COR-L47 (cell line): ENCODE measurements at regions not wholly inside any gene's neighbourhood (a gene's known extent, or its start where the extent isn't known, plus 50 kb on each side); places are given as distances from the start of the nearest gene placed in this dataset.
A peak's percentile ranks its signal among the peaks of the same experiment; 100 is the strongest.
"Not testable (repeated sequence)": the region's sequence is repeated elsewhere in the genome, so short reads cannot be mapped to it uniquely, and the experiment has no call there.

Experiments used
- DNase-seq: peaks from one replicate; lab custom pipeline; 2025; lab: John Stamatoyannopoulos, UW

- DNase-seq = no peak
These were observed 77.6 kb upstream of the RTL6 start for GRCh38 chr22:44575381-44576268.

- DNase-seq = no peak
These were observed 76.8 kb upstream of the RTL6 start for GRCh38 chr22:44574640-44575380.

- no peak for DNase-seq
These were observed 76.1 kb upstream of the RTL6 start for GRCh38 chr22:44574057-44574639.

GRCh38 chr22:44573451-44573850 is 75.4 kb upstream of the RTL6 start:
- DNase-seq = no peak

- DNase-seq = no peak
These were observed 74.6 kb upstream of the RTL6 start for GRCh38 chr22:44572414-44573207.

- no peak for DNase-seq
These were observed 73.8 kb upstream of the RTL6 start for GRCh38 chr22:44571566-44572413.

GRCh38 chr22:44570476-44571445 is 72.7 kb upstream of the RTL6 start:
- no peak for DNase-seq

- no peak for DNase-seq
These were observed 71.5 kb upstream of the RTL6 start for GRCh38 chr22:44569561-44569991.

- peak; percentile 21 for DNase-seq
These were observed 69.9 kb upstream of the RTL6 start for GRCh38 chr22:44567846-44568493.

- DNase-seq = not testable (repeated sequence)
These were observed 69.4 kb upstream of the RTL6 start for GRCh38 chr22:44567378-44567841.

- no peak for DNase-seq
These were observed 68.9 kb upstream of the RTL6 start for GRCh38 chr22:44566911-44567310.

GRCh38 chr22:44562651-44563050 is 64.6 kb upstream of the RTL6 start:
- not testable (repeated sequence) for DNase-seq

GRCh38 chr22:44561139-44561840 is 63.3 kb upstream of the RTL6 start:
- DNase-seq = no peak

GRCh38 chr22:44558671-44559070 is 60.6 kb upstream of the RTL6 start:
- DNase-seq = not testable (repeated sequence)

- DNase-seq = not testable (repeated sequence)
These were observed 59.8 kb upstream of the RTL6 start for GRCh38 chr22:44557872-44558271.

GRCh38 chr22:44557064-44557748 is 59.2 kb upstream of the RTL6 start:
- no peak for DNase-seq

- no peak for DNase-seq
These were observed 57.6 kb upstream of the RTL6 start for GRCh38 chr22:44555597-44555996.

- DNase-seq = no peak
These were observed 57.0 kb upstream of the RTL6 start for GRCh38 chr22:44555046-44555445.
